CD4-positive, alpha-beta T cell treated with Interleukin-4 for 4 hours (primary cell): ENCODE measurements at regions not wholly inside any gene's neighbourhood (a gene's known extent, or its start where the extent isn't known, plus 50 kb on each side); places are given as distances from the start of the nearest gene placed in this dataset.
"Not testable (repeated sequence)": the region's sequence is repeated elsewhere in the genome, so short reads cannot be mapped to it uniquely, and the experiment has no call there.

Experiments used
- DNase-seq: peaks from one replicate; pipeline ENCODE4 v3.0.0-alpha.2; 2020

GRCh38 chr6:122141246-122141645 lies 258.2 kb upstream of the HSF2 start:
- DNase-seq = no peak

GRCh38 chr6:122143813-122144601 lies 255.4 kb upstream of the HSF2 start:
- DNase-seq = no peak

GRCh38 chr6:122145246-122145645 lies 254.2 kb upstream of the HSF2 start:
- no peak for DNase-seq

- no peak for DNase-seq
Measured at GRCh38 chr6:122145741-122146240, 253.7 kb upstream of the HSF2 start.

GRCh38 chr6:122147291-122147690 lies 252.2 kb upstream of the HSF2 start:
- no peak for DNase-seq

- no peak for DNase-seq
Measured at GRCh38 chr6:122151066-122151465, 248.4 kb upstream of the HSF2 start.

GRCh38 chr6:122151763-122152162 lies 247.7 kb upstream of the HSF2 start:
- no peak for DNase-seq

- no peak for DNase-seq
Measured at GRCh38 chr6:122153557-122153956, 245.9 kb upstream of the HSF2 start.

GRCh38 chr6:122154155-122154554 lies 245.3 kb upstream of the HSF2 start:
- DNase-seq = no peak

- DNase-seq = no peak
Measured at GRCh38 chr6:122154912-122155575, 244.4 kb upstream of the HSF2 start.

GRCh38 chr6:122161136-122161535 lies 238.3 kb upstream of the HSF2 start:
- DNase-seq = no peak

- DNase-seq = no peak
Measured at GRCh38 chr6:122165014-122165413, 234.4 kb upstream of the HSF2 start.

- DNase-seq = no peak
Measured at GRCh38 chr6:122170274-122170673, 229.2 kb upstream of the HSF2 start.

- DNase-seq = no peak
Measured at GRCh38 chr6:122178988-122179387, 220.5 kb upstream of the HSF2 start.

- no peak for DNase-seq
Measured at GRCh38 chr6:122180132-122180531, 219.3 kb upstream of the HSF2 start.

GRCh38 chr6:122182061-122182460 lies 217.4 kb upstream of the HSF2 start:
- no peak for DNase-seq

GRCh38 chr6:122184401-122184827 lies 215.0 kb upstream of the HSF2 start:
- no peak for DNase-seq

- DNase-seq = not testable (repeated sequence)
Measured at GRCh38 chr6:122185458-122185857, 214.0 kb upstream of the HSF2 start.

- no peak for DNase-seq
Measured at GRCh38 chr6:122187186-122187585, 212.3 kb upstream of the HSF2 start.

- no peak for DNase-seq
Measured at GRCh38 chr6:122198922-122199321, 200.5 kb upstream of the HSF2 start.

- DNase-seq = no peak
Measured at GRCh38 chr6:122200440-122200839, 199.0 kb upstream of the HSF2 start.

- DNase-seq = no peak
Measured at GRCh38 chr6:122202576-122203137, 196.8 kb upstream of the HSF2 start.

GRCh38 chr6:122207061-122207460 lies 192.4 kb upstream of the HSF2 start:
- DNase-seq = no peak

GRCh38 chr6:122207794-122208193 lies 191.7 kb upstream of the HSF2 start:
- no peak for DNase-seq
